Dendritic cell treated with granulocyte-macrophage colony-stimulating factor and Interleukin-4, amounts not matched to agents 40 ng/mL and 50 ng/mL, for 4 days (primary cell): ENCODE measurements at regions not wholly inside any gene's neighbourhood (a gene's known extent, or its start where the extent isn't known, plus 50 kb on each side); places are given as distances from the start of the nearest gene placed in this dataset.

Experiments used
- H3K27ac Mint-ChIP-seq: one replicate; pipeline ENCODE4 v1.8.0; 2022; ENCODE audit warnings: mild to moderate bottlenecking, mixed read lengths
- H3K27me3 Mint-ChIP-seq: one replicate; pipeline ENCODE4 v1.8.0; 2022; ENCODE audit warnings: mild to moderate bottlenecking, mixed read lengths
- H3K36me3 Mint-ChIP-seq: one replicate; pipeline ENCODE4 v1.8.0; 2022; ENCODE audit warnings: low read depth, mixed read lengths
- H3K4me1 Mint-ChIP-seq: one replicate; pipeline ENCODE4 v1.8.0; 2022; ENCODE audit warnings: low read depth, mixed read lengths
- H3K4me3 Mint-ChIP-seq: one replicate; pipeline ENCODE4 v1.8.0; 2022; ENCODE audit warnings: mild to moderate bottlenecking, moderate library complexity, mixed read lengths
- H3K9me3 Mint-ChIP-seq: one replicate; pipeline ENCODE4 v1.8.0; 2022; ENCODE audit warnings: mixed read lengths
- intact Hi-C: fragments of 100-400 bp; cut with micrococcal nuclease; formaldehyde crosslinking; loops from one replicate; pipeline ENCODE4 v1.15.0; 2022

DNA sequence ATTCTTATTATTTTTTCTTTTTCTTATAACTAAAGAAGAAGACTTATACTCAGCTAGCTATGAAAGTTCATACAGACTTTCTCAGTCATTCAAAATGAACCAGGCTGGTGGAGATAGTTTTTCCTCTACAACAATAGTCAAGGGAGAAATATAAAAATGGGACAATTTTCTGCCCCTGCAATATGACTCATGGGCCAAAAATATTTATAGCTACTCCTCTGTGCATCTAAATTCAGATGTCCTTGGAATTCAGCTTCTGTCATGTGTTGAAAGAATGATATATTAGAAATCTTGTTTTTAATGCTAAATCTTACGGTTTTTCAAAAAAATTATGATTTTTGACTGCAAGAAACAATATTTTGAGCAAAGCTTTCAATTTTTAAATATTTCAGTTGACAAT, 237.2 kb upstream of the SYT10 start:
- no peaks in the 10 kb centered on the region for H3K9me3 Mint-ChIP-seq
- H3K4me3 Mint-ChIP-seq, result no peak overlapping the region
- no peaks in the 10 kb centered on the region for H3K27me3 Mint-ChIP-seq
- no peaks in the 10 kb centered on the region for H3K36me3 Mint-ChIP-seq
- no peaks in the 10 kb centered on the region for H3K4me1 Mint-ChIP-seq
- intact Hi-C loops, result no loop called here
- H3K27ac Mint-ChIP-seq, result no peak overlapping the region

DNA sequence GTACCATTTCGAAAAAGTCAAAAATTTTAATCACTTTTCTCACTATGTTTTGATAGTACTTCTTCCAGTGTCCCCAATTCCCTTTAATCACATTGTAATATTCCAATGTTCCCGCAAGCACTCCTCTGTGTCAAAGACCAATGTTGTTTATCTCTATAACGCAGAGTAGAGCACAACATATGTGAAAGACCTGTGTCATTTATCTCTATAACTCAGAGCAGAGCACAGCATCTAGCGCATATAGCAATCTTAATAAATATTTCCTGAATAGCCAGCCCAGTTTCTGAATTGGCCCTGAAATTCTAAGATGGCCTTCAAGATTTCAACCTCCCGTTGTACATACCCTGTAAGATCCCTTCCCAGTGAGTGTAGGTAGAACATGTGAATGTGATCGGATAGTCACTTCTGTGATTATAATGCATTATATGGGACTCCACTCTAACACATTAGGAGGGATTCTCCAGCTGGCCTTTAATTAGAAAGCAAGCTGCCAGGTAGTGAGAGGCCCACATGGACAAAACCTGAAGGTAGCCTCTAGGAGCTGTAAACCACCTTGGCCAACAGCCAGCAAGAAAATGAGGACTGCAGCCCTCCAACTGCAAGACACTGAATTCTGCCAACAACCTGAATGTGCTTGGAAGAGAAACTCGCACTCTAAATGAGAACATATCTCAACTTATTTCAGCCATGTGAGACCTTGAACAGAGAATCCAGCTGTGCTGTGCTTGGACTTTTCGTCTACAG, 238.8 kb upstream of the SYT10 start:
- H3K36me3 Mint-ChIP-seq, result no peaks in the 10 kb centered on the region
- H3K4me1 Mint-ChIP-seq, result no peaks in the 10 kb centered on the region
- no peaks in the 10 kb centered on the region for H3K27me3 Mint-ChIP-seq
- H3K9me3 Mint-ChIP-seq, result no peaks in the 10 kb centered on the region
- H3K27ac Mint-ChIP-seq, result no peak overlapping the region
- H3K4me3 Mint-ChIP-seq, result no peak overlapping the region
- intact Hi-C loops, result no loop called here

DNA sequence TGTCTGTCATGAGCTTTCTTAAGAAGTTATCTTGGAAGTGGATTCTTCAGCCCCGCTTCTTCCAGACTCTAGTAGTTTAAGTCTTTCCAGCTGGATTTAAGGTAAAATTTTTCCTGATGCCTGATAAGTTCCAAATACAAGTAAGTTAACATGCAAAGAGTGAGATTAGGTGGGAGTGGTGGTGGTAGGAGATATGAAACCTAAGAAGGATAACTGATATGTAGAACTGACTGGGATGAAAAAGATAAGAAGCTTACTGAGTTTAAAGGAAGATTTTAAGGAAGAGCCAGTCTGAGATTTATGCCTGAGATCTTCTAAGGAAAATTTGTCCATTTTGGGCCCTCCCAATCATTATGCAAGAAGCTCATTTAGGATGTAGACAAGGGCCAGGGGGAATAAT, 250.9 kb upstream of the SYT10 start:
- Mint-ChIP-seq H3K4me1 (no peaks in the 10 kb centered on the region), H3K9me3 (peaks cover 9% of the 10 kb centered on the region), H3K4me3 (no peak overlapping the region), H3K27ac (no peak overlapping the region), H3K36me3 (no peaks in the 10 kb centered on the region), H3K27me3 (no peaks in the 10 kb centered on the region)
- intact Hi-C loops, result no loop called here

DNA sequence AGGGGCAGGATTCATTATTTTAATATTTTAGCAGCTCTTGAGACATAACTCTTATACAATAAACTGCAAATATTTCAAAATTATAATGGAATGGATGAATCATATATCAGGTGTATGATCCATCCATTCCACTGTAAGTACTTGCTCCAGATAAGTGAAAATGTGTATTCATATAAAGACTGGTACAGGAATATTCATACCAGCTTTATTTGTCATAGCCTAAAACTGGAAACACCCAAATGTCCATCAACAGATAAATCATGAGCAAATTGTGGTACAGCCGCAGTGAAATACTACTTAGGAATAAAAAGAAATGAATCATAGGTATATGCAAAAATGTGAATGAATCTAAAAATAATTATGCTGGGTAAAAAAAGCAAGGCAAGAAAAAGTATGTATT, 263.6 kb upstream of the SYT10 start:
- Mint-ChIP-seq H3K36me3 (no peaks in the 10 kb centered on the region), H3K9me3 (peaks cover 19% of the 10 kb centered on the region), H3K27me3 (no peaks in the 10 kb centered on the region), H3K4me3 (no peak overlapping the region), H3K4me1 (no peaks in the 10 kb centered on the region), H3K27ac (no peak overlapping the region)
- intact Hi-C loops, result no loop called here

DNA sequence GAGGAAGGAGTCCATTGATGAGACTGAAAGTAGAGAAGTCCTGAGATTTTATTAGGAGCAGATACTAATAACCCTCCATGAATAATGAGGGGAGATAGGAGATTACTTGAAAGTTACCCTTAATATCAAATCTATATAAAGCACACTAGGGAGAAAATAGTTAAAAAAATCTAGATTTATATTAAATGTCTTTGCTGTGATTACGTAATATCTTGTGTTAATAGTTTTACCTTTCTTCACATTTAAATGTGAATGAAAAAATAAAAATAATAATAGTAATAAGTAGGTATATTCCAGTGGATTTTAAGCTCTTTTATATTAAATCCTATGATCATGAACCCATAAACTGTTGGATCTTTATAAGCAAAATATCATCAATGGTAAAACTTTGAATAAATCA, 267.3 kb upstream of the SYT10 start:
- no peaks in the 10 kb centered on the region for H3K9me3 Mint-ChIP-seq

DNA sequence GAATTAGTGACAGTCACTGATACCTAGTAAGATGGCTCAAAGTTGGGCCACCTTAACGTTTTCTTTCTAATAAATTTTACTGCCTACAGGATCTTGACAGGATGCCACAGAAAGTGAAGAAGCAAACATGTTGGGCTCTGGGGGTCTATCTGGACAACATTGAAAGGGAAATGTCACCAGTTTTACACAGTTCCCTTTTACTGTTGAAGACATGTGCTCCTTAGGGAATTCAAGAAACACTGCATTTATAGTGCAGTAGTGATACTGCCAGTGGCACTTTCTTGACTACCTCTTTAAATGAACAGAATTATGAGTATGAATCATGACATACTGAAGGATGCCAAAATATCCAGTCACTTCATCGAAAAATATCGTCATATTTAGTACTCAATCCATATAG, 269.3 kb upstream of the SYT10 start:
- no peak overlapping the region for H3K4me3 Mint-ChIP-seq
- H3K27me3 Mint-ChIP-seq, result no peaks in the 10 kb centered on the region
- no peaks in the 10 kb centered on the region for H3K9me3 Mint-ChIP-seq
- intact Hi-C loops, result no loop called here
- H3K27ac Mint-ChIP-seq, result no peak overlapping the region
- H3K4me1 Mint-ChIP-seq, result no peaks in the 10 kb centered on the region
- H3K36me3 Mint-ChIP-seq, result no peaks in the 10 kb centered on the region

More for the DNA sequence above, 267.3 kb upstream of the SYT10 start:
- intact Hi-C loops, result no loop called here
- H3K36me3 Mint-ChIP-seq, result no peaks in the 10 kb centered on the region
- H3K4me1 Mint-ChIP-seq, result no peaks in the 10 kb centered on the region
- no peak overlapping the region for H3K27ac Mint-ChIP-seq
- H3K4me3 Mint-ChIP-seq, result no peak overlapping the region
- H3K27me3 Mint-ChIP-seq, result no peaks in the 10 kb centered on the region

DNA sequence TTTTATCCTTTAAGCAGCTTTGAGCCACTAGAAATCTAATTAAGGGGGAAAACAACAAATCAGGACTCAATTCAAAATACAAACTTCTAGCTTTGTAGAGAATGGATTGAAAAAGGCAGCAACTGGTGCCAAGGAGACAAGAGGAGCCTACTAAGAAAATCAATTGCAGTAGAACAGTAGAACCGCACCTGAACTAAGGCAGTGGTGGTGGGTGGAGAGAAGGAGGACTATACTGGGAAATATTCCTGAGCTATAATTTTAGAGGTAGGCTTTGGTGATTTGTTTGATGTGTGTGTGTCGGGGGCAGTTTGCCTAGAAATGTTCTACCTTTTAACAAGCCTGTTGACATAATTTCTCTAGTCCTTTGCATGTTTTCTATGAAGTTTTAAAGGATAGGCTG, 270.9 kb upstream of the SYT10 start:
- intact Hi-C loops, result no loop called here
- no peaks in the 10 kb centered on the region for H3K9me3 Mint-ChIP-seq
- H3K4me1 Mint-ChIP-seq, result no peaks in the 10 kb centered on the region
- H3K27ac Mint-ChIP-seq, result no peak overlapping the region
- no peak overlapping the region for H3K4me3 Mint-ChIP-seq
- H3K36me3 Mint-ChIP-seq, result no peaks in the 10 kb centered on the region
- no peaks in the 10 kb centered on the region for H3K27me3 Mint-ChIP-seq

DNA sequence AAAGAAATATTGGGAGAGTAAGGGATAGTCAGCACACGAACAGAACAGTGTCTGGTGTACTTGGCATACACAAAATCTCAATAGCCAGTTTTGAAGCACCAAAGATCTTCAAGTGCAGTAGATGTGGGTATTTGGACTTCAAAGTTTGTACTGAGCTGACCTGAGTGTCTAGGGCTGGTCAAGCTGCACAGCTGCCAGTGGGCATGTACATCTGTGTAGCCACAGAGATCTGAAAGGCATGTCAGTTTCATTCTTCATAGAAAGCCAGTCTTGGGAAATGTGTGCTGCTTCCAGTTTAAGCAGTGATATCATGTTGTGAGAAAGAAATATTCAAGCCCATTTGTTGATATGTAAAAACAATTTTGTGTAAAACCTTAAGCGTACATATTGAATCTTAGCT, 279.0 kb upstream of the SYT10 start:
- peaks cover 4% of the 10 kb centered on the region for H3K9me3 Mint-ChIP-seq
- H3K36me3 Mint-ChIP-seq, result no peaks in the 10 kb centered on the region
- H3K27me3 Mint-ChIP-seq, result no peaks in the 10 kb centered on the region
- H3K4me3 Mint-ChIP-seq, result no peak overlapping the region
- H3K27ac Mint-ChIP-seq, result no peak overlapping the region
- H3K4me1 Mint-ChIP-seq, result no peaks in the 10 kb centered on the region
- intact Hi-C loops, result no loop called here

DNA sequence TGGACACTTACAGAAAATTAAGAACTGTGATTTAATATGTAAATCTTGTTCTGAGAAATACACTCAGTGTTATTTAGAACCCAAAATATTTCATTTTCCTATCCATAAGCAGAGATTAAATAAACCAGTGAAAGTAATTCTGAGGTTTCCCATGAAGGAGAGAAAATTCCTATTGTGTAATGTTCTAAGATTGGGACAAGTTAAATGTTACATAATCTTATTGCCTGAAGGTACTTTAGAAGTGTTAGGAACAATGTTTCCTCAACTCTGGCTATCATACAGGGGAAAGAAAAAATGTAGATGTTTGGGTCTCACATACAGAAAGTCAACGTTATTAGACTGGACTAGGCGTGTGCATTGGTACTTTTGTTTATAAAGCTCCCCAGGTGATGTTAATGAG, 281.9 kb upstream of the SYT10 start:
- H3K4me3 Mint-ChIP-seq, result no peak overlapping the region
- no peaks in the 10 kb centered on the region for H3K36me3 Mint-ChIP-seq
- H3K27me3 Mint-ChIP-seq, result no peaks in the 10 kb centered on the region
- no peaks in the 10 kb centered on the region for H3K4me1 Mint-ChIP-seq
- intact Hi-C loops, result no loop called here
- H3K9me3 Mint-ChIP-seq, result peaks cover 11% of the 10 kb centered on the region
- H3K27ac Mint-ChIP-seq, result no peak overlapping the region

DNA sequence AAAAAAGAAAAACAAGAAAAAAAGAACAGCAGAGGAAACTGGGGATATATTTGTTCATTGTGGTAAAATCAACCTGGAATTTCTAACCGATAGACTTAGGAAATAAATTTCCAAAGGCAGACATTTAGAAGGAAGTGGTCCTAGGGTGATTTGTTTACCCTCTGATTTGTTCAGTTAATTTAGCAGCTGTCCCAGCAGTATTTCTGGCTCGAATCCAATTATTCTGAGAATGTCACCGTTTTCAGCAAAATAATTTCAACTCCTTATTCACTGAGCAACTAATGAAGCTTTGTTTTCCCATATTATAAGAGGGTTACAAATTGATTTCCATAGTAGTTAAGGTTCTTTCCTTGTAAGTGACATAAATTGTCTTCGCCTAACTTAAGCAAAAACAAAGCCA, 285.2 kb upstream of the SYT10 start:
- Mint-ChIP-seq H3K4me3 (no peak overlapping the region), H3K27me3 (no peaks in the 10 kb centered on the region), H3K27ac (no peak overlapping the region), H3K36me3 (no peaks in the 10 kb centered on the region), H3K4me1 (no peaks in the 10 kb centered on the region), H3K9me3 (peaks cover 41% of the 10 kb centered on the region)
- intact Hi-C loops, result no loop called here

DNA sequence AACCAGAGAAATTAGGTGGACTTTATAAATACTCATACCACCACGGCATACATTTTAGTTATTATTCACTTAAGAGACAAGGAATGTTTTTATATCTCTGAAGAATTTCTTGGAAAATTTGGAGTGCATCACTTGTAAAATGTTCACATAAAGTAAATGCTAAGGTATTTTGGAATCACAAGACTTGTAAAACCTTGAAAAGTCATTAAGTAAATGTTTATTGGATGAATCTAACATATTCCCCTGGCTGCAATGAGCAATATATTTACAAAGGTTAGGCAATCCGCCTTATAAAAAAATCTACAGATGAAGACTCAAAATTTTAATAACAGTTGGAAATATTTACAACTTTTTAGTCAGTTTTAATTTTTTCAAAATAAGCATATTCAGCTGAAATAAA, 287.4 kb upstream of the ALG10 start:
- no peaks in the 10 kb centered on the region for H3K36me3 Mint-ChIP-seq
- no peak overlapping the region for H3K27ac Mint-ChIP-seq
- intact Hi-C loops, result no loop called here
- no peak overlapping the region for H3K4me3 Mint-ChIP-seq
- peaks cover 29% of the 10 kb centered on the region for H3K9me3 Mint-ChIP-seq
- no peaks in the 10 kb centered on the region for H3K4me1 Mint-ChIP-seq
- H3K27me3 Mint-ChIP-seq, result no peaks in the 10 kb centered on the region

DNA sequence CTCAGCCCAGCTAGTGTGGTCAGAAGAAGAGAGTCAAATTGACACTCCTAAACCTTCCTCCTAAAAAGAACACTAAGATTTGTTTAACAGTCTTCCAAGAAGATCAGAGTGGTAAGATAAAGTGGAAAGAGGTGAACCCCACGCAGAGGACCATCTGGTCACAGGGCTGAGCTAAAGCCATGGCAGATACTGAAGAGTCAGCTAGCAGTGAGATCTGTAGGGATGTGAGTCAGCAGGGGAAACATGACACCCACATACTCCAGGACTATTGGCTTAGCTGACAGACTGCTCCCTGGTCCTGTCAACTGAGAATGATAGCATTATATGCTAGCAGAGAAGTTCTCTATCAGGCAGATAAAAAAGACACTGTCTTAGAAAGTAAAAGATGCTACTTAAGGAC, 269.4 kb upstream of the ALG10 start:
- no peaks in the 10 kb centered on the region for H3K4me1 Mint-ChIP-seq
- no peak overlapping the region for H3K27ac Mint-ChIP-seq
- H3K4me3 Mint-ChIP-seq, result no peak overlapping the region
- H3K36me3 Mint-ChIP-seq, result no peaks in the 10 kb centered on the region
- intact Hi-C loops, result no loop called here
- H3K27me3 Mint-ChIP-seq, result no peaks in the 10 kb centered on the region
- peaks cover 14% of the 10 kb centered on the region for H3K9me3 Mint-ChIP-seq

DNA sequence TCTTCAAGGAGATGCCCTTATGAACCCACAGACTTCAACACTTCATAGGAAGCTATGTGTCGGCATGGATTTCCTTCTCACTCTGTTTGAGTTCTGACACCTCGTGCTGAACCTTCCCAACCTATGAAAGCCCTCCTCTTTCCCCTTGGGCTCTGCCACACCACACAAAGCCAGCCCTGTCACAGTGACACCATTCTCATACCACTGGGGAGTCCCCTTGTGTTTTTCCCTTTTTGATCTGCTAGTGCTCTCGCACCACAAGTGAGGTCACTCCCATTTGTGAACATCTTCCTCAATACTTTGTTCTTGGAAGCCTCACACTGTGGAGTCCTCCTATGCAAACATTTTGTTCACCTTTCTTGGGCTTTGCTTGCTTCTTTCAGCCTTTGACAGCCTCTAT, 264.6 kb upstream of the ALG10 start:
- no peaks in the 10 kb centered on the region for H3K36me3 Mint-ChIP-seq
- peaks cover 34% of the 10 kb centered on the region for H3K9me3 Mint-ChIP-seq
- no peak overlapping the region for H3K27ac Mint-ChIP-seq
- H3K27me3 Mint-ChIP-seq, result no peaks in the 10 kb centered on the region
- H3K4me1 Mint-ChIP-seq, result no peaks in the 10 kb centered on the region
- no peak overlapping the region for H3K4me3 Mint-ChIP-seq
- intact Hi-C loops, result no loop called here

DNA sequence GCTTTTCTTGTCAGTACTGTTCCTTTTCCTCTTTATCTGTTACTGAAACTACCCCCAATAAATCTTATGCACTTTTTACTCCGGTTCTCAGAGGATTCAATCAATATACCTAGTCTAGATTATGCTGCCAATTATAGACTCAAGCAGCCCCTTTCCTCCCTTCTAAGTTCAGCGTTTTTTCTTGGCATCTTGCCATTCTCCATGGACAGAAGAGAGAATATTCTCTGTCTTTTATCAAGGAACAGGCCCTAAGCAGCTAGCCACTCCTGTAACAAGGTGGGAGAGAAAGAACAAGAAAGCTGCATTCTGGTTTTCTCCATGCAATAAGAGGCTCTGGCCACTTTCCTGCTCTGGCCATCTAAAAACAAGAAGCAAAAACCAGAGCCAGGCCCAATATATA, 263.0 kb upstream of the ALG10 start:
- Mint-ChIP-seq H3K27ac (no peak overlapping the region), H3K4me1 (no peaks in the 10 kb centered on the region), H3K36me3 (no peaks in the 10 kb centered on the region), H3K9me3 (peaks cover 40% of the 10 kb centered on the region), H3K4me3 (no peak overlapping the region), H3K27me3 (no peaks in the 10 kb centered on the region)
- intact Hi-C loops, result no loop called here

DNA sequence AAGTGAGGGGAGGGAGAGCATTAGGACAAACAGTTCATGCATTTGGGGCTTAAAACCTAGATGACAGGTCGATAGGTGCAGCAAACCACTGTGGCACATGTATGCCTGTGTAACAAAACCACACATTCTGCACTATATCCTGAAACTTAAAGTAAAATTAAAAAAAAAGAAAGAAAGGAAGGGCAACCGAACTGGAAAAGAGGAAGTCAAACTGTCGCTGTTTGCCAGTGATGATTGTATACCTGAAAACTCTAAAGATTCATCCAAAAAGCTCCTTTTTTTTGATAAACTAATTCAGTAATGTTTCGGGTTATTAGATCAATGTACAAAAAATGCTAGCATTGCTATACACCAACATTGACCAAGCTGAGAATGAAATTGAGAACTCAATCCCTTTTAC, 259.0 kb upstream of the ALG10 start:
- peaks cover 28% of the 10 kb centered on the region for H3K9me3 Mint-ChIP-seq
- no peak overlapping the region for H3K4me3 Mint-ChIP-seq
- no peak overlapping the region for H3K27ac Mint-ChIP-seq
- H3K27me3 Mint-ChIP-seq, result no peaks in the 10 kb centered on the region
- intact Hi-C loops, result no loop called here
- H3K4me1 Mint-ChIP-seq, result no peaks in the 10 kb centered on the region
- no peaks in the 10 kb centered on the region for H3K36me3 Mint-ChIP-seq
